ENCODE measurements at regions not wholly inside any gene's neighbourhood (a gene's known extent, or its start where the extent isn't known, plus 50 kb on each side); places are given as distances from the start of the nearest gene placed in this dataset.

DNA sequence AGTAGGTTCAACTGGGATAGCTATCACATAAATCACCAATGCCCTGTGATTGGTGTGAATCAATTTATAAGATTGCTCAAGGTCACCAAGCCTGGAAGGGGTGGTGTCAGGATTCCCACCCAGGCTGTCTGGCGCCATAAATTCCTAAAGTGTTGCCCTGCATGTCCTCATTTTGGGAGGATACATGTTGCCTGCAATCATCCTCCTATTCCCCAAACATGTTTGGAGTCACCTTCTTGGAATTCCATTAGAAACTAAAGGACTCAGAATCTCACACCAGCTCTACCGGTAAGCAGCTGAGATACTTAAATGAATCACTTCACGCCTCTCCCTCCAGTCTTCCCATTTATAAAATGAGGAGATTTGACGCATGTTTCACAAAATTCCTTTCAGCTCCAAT lies 54.1 kb upstream of the SLC45A1 start:
- H2AFZ ChIP-seq (replicated peaks; ENCODE audit: low read length, poor library complexity) = no peak overlapping the region
- no TSS peak for BruUV-seq (replicated peaks)
- H2BK20ac ChIP-seq (ENCODE audit: low read depth, low read length) = no peak overlapping the region; the same call in 1 of the 2 replicates
- no peaks in the 10 kb centered on the region for H4K20me1 ChIP-seq (ENCODE audit: insufficient read depth, low read length)
- no peak overlapping the region for H2BK5ac ChIP-seq (ENCODE audit: low read depth, low read length, poor library complexity, severe bottlenecking)
- DNase-seq (no peak), ATAC-seq (ENCODE audit: low read depth) (no peak)
- dilution Hi-C loops (cut with HindIII; ENCODE audit: low sequenced_read_pairs, unreplicated experiment) = no loop called here
- no peak overlapping the region for H3K56ac ChIP-seq (ENCODE audit: extremely low read depth, insufficient read depth, low read length)
- ChIA-PET POLR2A (ENCODE audit: unreplicated experiment) (no interaction called here), CTCF (no interaction called here)
- H2BK120ac ChIP-seq (ENCODE audit: low read depth, low read length) = no peak overlapping the region
- H3K4me1 ChIP-seq (ENCODE audit: control insufficient read depth, insufficient read depth, low read length) = peaks cover 9% of the 10 kb centered on the region
- no peak overlapping the region for H2AK5ac ChIP-seq (ENCODE audit: low read depth, low read length)
- H2BK15ac ChIP-seq (ENCODE audit: low read depth, low read length) = no peak overlapping the region
- no peak overlapping the region for H4K8ac ChIP-seq (ENCODE audit: low read depth in 2 of 2, low read length in 2 of 2)
- in situ Hi-C loops (cut with MboI; ENCODE audit: low sequenced_read_pairs) = no loop called here
- H3K27me3 ChIP-seq (ENCODE audit: control insufficient read depth, insufficient read depth, low read length) = no peaks in the 10 kb centered on the region
- TF ChIP-seq CHD1 (IDR thresholded peaks at IDR 0.05; ENCODE audit: low read depth, low read length) (no peak), NFE2L2 (IDR thresholded peaks at IDR 0.05; ENCODE audit: low read depth, low read length) (no peak), RFX5 (IDR thresholded peaks at IDR 0.05; ENCODE audit: low read depth, low read length) (no peak), CEBPB (IDR thresholded peaks at IDR 0.05; ENCODE audit: low read depth, low read length) (no peak), RAD21 (IDR thresholded peaks at IDR 0.05; ENCODE audit: low read length) (no peak), RCOR1 (IDR thresholded peaks at IDR 0.05; ENCODE audit: insufficient replicate concordance, low read length) (no peak), POLR2A (IDR thresholded peaks at IDR 0.05; ENCODE audit: low read depth, low read length) (no peak), MAZ (IDR thresholded peaks at IDR 0.05; ENCODE audit: borderline replicate concordance, low read depth, low read length) (no peak)
- TF ChIP-seq, protein P1, sequence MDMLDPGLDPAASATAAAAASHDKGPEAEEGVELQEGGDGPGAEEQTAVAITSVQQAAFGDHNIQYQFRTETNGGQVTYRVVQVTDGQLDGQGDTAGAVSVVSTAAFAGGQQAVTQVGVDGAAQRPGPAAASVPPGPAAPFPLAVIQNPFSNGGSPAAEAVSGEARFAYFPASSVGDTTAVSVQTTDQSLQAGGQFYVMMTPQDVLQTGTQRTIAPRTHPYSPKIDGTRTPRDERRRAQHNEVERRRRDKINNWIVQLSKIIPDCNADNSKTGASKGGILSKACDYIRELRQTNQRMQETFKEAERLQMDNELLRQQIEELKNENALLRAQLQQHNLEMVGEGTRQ (IDR thresholded peaks at IDR 0.05; ENCODE audit: low read depth, low read length) = no peak
- H3K4me2 ChIP-seq (ENCODE audit: low read depth, low read length) = no peak overlapping the region
- no peak overlapping the region for H2AK9ac ChIP-seq (replicated peaks; ENCODE audit: low read depth, low read length, poor library complexity)
- WGBS, 2 experiments (ENCODE audit: extremely low coverage in 2 of 2, insufficient read length in 1 of 2) = no CpG with 5 or more reads among the region's 4 CpGs
- no peak overlapping the region for H3K23ac ChIP-seq (ENCODE audit: low read depth, low read length)
- 0 out of 2 replicates have a peak, but pooled peaks cover 4% of the 10 kb centered on the region for H3K9me1 ChIP-seq (ENCODE audit: insufficient read depth, low read length)
- H3K27ac ChIP-seq (ENCODE audit: insufficient read depth, low read length) = no peak overlapping the region
- H3K9ac ChIP-seq (ENCODE audit: low read depth, low read length) = no peak overlapping the region
- no peaks in the 10 kb centered on the region for H3K9me3 ChIP-seq (ENCODE audit: control insufficient read depth, insufficient read depth, low read length)
- intact Hi-C loops (cut with micrococcal nuclease) = no loop called here
- no peaks in the 10 kb centered on the region for H3K79me1 ChIP-seq (ENCODE audit: low read depth in 1 of 2, low read length in 2 of 2)
- no peak overlapping the region for H3K4ac ChIP-seq (ENCODE audit: low read depth, low read length)
- no peak overlapping the region for H3K4me3 ChIP-seq (ENCODE audit: insufficient read depth, low read depth, low read length)
- no peak overlapping the region for H3K18ac ChIP-seq (ENCODE audit: low read depth, low read length)
- H3K36me3 ChIP-seq (ENCODE audit: control insufficient read depth, insufficient read depth, low read length) = no peaks in the 10 kb centered on the region
- H4K91ac ChIP-seq (ENCODE audit: insufficient read depth, low read depth, low read length) = no peak overlapping the region
- H4K5ac ChIP-seq (ENCODE audit: low read depth, low read length) = no peak overlapping the region
- H3K14ac ChIP-seq (replicated peaks; ENCODE audit: low read depth, low read length) = no peak overlapping the region
